ENCODE measurements at regions not wholly inside any gene's neighbourhood (a gene's known extent, or its start where the extent isn't known, plus 50 kb on each side); places are given as distances from the start of the nearest gene placed in this dataset.

DNA sequence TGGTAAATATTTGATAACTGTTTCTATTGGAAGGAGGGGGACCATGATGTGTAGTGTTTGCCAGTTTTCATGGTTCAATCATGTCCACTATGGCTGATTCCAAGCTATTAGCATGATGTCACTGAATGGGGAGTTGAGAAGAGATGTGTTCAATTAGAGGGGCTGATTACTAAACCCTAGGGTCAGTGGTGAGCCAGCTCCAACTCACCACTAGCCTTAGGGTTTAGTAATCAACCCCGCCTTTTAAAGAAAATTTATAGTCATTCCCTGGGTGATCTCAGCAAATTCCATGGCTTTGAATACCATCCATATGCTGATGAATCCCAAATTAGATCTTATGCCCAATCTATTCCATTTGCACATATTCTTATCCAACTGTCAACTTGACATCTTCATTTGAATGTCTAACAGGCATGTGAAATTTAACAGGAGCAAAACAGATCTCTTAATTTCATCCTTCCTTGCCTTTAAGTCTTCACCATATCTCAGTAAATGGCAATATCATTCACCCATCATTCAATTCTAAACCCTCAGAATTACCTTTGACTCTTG lies 98.8 kb downstream of the GCNT1 start:
- DNase-seq (ENCODE audit: low spot score), result no peak

DNA sequence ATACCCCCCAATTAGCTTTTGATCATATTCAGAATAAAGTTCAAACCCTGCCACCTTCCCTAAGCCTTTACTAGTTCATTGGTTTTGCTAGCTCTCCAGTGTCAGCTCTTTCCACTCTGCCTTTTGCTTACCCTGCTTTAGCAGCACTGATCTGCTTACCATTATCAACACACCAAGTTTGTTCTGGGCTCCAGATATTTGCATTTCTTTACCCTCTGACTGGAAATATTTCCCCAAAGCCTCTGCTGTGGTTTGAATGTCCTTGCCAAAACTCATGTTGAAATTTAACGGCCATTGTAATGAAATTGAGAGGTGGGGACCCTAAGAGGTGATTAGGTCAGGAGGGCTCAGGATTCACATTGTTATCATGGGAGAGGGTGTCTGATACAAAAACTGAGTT lies 99.5 kb downstream of the GCNT1 start:
- DNase-seq (ENCODE audit: low spot score), result no peak

DNA sequence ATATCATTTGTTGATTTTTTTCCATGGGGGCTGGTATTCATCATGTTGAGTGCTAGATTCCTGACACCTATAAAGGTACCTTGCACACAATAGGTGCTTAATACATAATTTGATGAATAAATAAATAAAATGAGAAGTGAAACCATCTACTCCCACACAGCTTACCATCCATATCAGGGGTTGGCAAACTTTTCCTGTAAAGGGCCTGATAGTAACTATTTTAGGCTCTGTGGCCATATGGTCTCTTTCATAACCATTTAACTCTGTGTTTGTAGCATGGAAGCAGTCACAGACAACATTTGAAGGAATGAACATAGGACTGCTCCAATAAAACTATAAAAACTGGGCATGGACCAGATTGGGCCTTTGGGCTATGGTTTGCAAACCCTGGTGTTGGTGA lies 100.3 kb downstream of the GCNT1 start:
- no peak for DNase-seq (ENCODE audit: low spot score)

DNA sequence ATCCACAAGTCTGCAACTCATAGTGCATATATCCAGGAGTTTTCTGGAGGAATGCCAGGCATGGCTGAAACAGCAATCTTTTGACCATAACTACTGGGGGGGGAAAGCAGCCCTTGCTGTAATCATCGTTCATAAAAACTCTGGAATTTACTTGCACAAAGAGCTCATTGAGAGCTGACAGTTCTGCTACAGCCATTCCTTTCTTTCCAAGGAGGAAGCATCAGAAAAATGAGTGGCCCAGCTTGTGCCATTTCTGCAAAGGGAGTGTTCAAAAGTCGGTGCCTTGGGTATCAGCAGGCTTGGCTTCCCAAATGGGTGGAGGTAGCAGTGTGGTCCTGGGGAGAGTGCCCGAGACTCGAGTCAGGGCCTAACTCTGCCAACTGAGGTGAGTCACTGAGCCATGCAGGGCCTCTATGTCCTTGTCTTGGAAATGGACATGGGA lies 101.5 kb downstream of the GCNT1 start:
- peak; percentile 71 for DNase-seq (ENCODE audit: low spot score)

DNA sequence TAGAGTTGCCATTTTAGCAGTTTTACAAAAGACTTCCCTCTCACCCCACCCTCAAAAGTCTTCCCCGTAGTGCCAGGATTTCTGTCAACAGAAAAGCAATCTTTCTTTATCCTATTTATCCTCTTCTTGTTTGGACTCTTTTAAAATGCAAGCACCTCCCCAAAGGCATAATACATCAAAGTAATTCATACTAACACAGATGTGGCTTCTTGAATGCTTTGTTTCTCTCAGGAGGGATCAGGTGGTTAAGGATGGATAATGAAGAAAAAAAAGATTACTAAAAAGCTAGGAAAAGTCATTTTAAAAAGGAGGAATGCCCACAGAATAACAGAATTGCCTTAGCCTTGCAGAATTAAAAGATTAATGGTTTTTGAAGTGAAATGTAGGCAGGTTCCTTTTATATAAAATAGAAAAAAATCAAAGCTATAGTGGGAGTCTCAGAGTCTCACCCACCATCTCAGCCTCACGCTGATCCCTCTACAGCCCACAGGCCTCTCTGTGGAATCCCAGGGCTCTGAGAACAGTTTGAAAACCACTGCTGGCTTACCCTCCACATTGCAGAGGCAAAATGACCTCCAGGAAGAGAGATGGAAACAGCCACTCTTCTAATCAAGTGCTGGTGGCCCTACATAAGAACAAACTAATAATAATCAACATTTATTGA lies 102.2 kb downstream of the GCNT1 start:
- DNase-seq (ENCODE audit: low spot score), result no peak
